MCF 10A (cell line): ENCODE measurements at regions not wholly inside any gene's neighbourhood (a gene's known extent, or its start where the extent isn't known, plus 50 kb on each side); places are given as distances from the start of the nearest gene placed in this dataset.

Source experiments
- BruUV-seq: library from RNA; stranded (reverse); fragments of 400-500 nt; replicated peaks from 2 replicates; lab custom pipeline; 2021; lab: Mats Ljungman, UMichigan
- CTCF ChIA-PET: fragments of 300-600 bp; sonication (Branson Sonifier 250); formaldehyde crosslinking; extraction: SDS; loops from one replicate; lab custom pipeline; 2021; ENCODE audit warnings: antibody characterized with exemption, inconsistent platforms; lab: Yijun Ruan, JAX
- POLR2A ChIA-PET: fragments of 300-600, 350-650 bp; sonication (Branson Sonifier 250); formaldehyde crosslinking; extraction: SDS; loops from one replicate; lab custom pipeline; 2020; ENCODE audit warnings: antibody characterized with exemption, inconsistent platforms; lab: Yijun Ruan, JAX
- DNase-seq: peaks from one replicate; pipeline ENCODE4 v3.0.0-alpha.2; 2018; ENCODE audit not compliant: unreplicated experiment
- H3K27ac Mint-ChIP-seq: one replicate; pipeline ENCODE4 v1.8.0; 2022; ENCODE audit warnings: mild to moderate bottlenecking, low read depth, mixed read lengths; ENCODE audit not compliant: unreplicated experiment
- H3K27me3 Mint-ChIP-seq: one replicate; pipeline ENCODE4 v1.8.0; 2022; ENCODE audit warnings: mixed read lengths; ENCODE audit not compliant: insufficient read depth, unreplicated experiment
- H3K36me3 Mint-ChIP-seq: one replicate; pipeline ENCODE4 v1.8.0; 2022; ENCODE audit warnings: mild to moderate bottlenecking, moderate library complexity, mixed read lengths; ENCODE audit not compliant: insufficient read depth, unreplicated experiment
- H3K4me1 Mint-ChIP-seq: one replicate; pipeline ENCODE4 v1.8.0; 2022; ENCODE audit warnings: mixed read lengths; ENCODE audit not compliant: insufficient read depth, unreplicated experiment
- H3K4me3 Mint-ChIP-seq: one replicate; pipeline ENCODE4 v1.8.0; 2022; ENCODE audit warnings: mild to moderate bottlenecking, moderate library complexity, mixed read lengths; ENCODE audit not compliant: unreplicated experiment
- H3K9me3 Mint-ChIP-seq: one replicate; pipeline ENCODE4 v1.8.0; 2022; ENCODE audit warnings: mixed read lengths; ENCODE audit not compliant: unreplicated experiment
- CTCF ChIP-seq: fragments of 200-600 bp; IDR thresholded peaks from one replicate; pipeline ENCODE4 v1.8.0; 2022; ENCODE audit warnings: antibody characterized with exemption, mild to moderate bottlenecking; ENCODE audit not compliant: unreplicated experiment
- intact Hi-C: fragments of 100-400 bp; cut with micrococcal nuclease; formaldehyde crosslinking; loops from 2 replicates; pipeline ENCODE4 v1.14.1; 2022

- H3K27me3 Mint-ChIP-seq, result peaks cover 47% of the 10 kb centered on the region
- H3K36me3 Mint-ChIP-seq, result no peaks in the 10 kb centered on the region
- no peak for TF ChIP-seq CTCF
- no peak overlapping the region for H3K4me3 Mint-ChIP-seq
- ChIA-PET CTCF (interaction anchor here (1.1 kb wide), 1 partner anchor 180 kb away, joined by 3 read pairs; no protein-coding TSS in a partner anchor), POLR2A (no interaction called here)
- intact Hi-C loops, result no loop called here
- H3K27ac Mint-ChIP-seq, result no peak overlapping the region
- BruUV-seq, result no TSS peak
- no peaks in the 10 kb centered on the region for H3K9me3 Mint-ChIP-seq
- no peak for DNase-seq
- no peaks in the 10 kb centered on the region for H3K4me1 Mint-ChIP-seq
Measured at GRCh38 chr1:63022319-63022718, 238.4 kb downstream of the ATG4C start.

GRCh38 chr1:63023171-63023570 is 239.2 kb downstream of the ATG4C start:
- no peak for DNase-seq
- Mint-ChIP-seq H3K9me3 (no peaks in the 10 kb centered on the region), H3K4me3 (no peak overlapping the region), H3K27ac (no peak overlapping the region), H3K27me3 (peaks cover 53% of the 10 kb centered on the region), H3K36me3 (no peaks in the 10 kb centered on the region), H3K4me1 (no peaks in the 10 kb centered on the region)
- ChIA-PET POLR2A (no interaction called here), CTCF (interaction anchor here (1.1 kb wide), 1 partner anchor 181 kb away, joined by 3 read pairs; no protein-coding TSS in a partner anchor)
- no TSS peak for BruUV-seq
- TF ChIP-seq CTCF, result no peak
- intact Hi-C loops, result no loop called here

GRCh38 chr1:63023637-63024036 is 239.7 kb downstream of the ATG4C start:
- ChIA-PET CTCF (no interaction called here), POLR2A (interaction anchor here (0.7 kb wide), 1 partner anchor 45 kb away, joined by 4 read pairs; no protein-coding TSS in a partner anchor)
- Mint-ChIP-seq H3K27ac (no peak overlapping the region), H3K4me1 (no peaks in the 10 kb centered on the region), H3K36me3 (no peaks in the 10 kb centered on the region), H3K9me3 (no peaks in the 10 kb centered on the region), H3K4me3 (no peak overlapping the region), H3K27me3 (peaks cover 58% of the 10 kb centered on the region)
- BruUV-seq, result no TSS peak
- DNase-seq, result no peak
- no peak for TF ChIP-seq CTCF
- intact Hi-C loops, result no loop called here

GRCh38 chr1:63024132-63024531 is 240.2 kb downstream of the ATG4C start:
- no TSS peak for BruUV-seq
- no peaks in the 10 kb centered on the region for H3K9me3 Mint-ChIP-seq
- intact Hi-C loops, result no loop called here
- ChIA-PET CTCF (no interaction called here), POLR2A (interaction anchor here (0.7 kb wide), 1 partner anchor 45 kb away, joined by 4 read pairs; no protein-coding TSS in a partner anchor)
- H3K27ac Mint-ChIP-seq, result no peak overlapping the region
- no peak overlapping the region for H3K4me3 Mint-ChIP-seq
- peak; percentile 37 for DNase-seq
- peaks cover 63% of the 10 kb centered on the region for H3K27me3 Mint-ChIP-seq
- no peak for TF ChIP-seq CTCF
- no peaks in the 10 kb centered on the region for H3K4me1 Mint-ChIP-seq
- no peaks in the 10 kb centered on the region for H3K36me3 Mint-ChIP-seq
